GM23338 (cell line): ENCODE measurements at regions not wholly inside any gene's neighbourhood (a gene's known extent, or its start where the extent isn't known, plus 50 kb on each side); places are given as distances from the start of the nearest gene placed in this dataset.

ENCODE experiments used
- ATAC-seq: fragments of 200-7000 bp; cut with Tn5 transposase; 3 replicates; pipeline ENCODE4 v1.9.1; 2020
- DNase-seq: peaks from one replicate; pipeline ENCODE4 v3.0.0-alpha.2; 2015; ENCODE audit warnings: low spot score
- H2AFZ ChIP-seq: fragments of 200-600 bp; sonication (generic); 2 replicates; pipeline ENCODE4 v1.8.0; 2016; ENCODE audit warnings: antibody characterized with exemption, mild to moderate bottlenecking, moderate library complexity
- H3F3A ChIP-seq: fragments of 200-600 bp; sonication (generic); replicated peaks from 2 replicates; pipeline ENCODE4 v1.8.0; 2017; ENCODE audit warnings: antibody characterized with exemption, mixed run types, low read depth
- H3K27ac ChIP-seq: fragments of 200-600 bp; sonication (generic); 2 replicates; pipeline ENCODE4 v1.6.1; 2016; ENCODE audit warnings: low read depth
- H3K27me3 ChIP-seq: fragments of 200-600 bp; sonication (generic); 2 replicates; pipeline ENCODE4 v1.8.0; 2016; ENCODE audit warnings: mild to moderate bottlenecking, mixed run types, moderate library complexity; ENCODE audit not compliant: insufficient read depth
- H3K36me3 ChIP-seq: fragments of 200-600 bp; sonication (generic); 2 replicates; pipeline ENCODE4 v1.8.0; 2016; ENCODE audit warnings: mild to moderate bottlenecking; ENCODE audit not compliant: insufficient read depth
- H3K4me1 ChIP-seq: fragments of 200-600 bp; sonication (generic); 2 replicates; pipeline ENCODE4 v1.8.0; 2016; ENCODE audit warnings: mild to moderate bottlenecking, moderate library complexity; ENCODE audit not compliant: insufficient read depth
- H3K4me2 ChIP-seq: fragments of 200-600 bp; sonication (generic); 2 replicates; pipeline ENCODE4 v1.7.1; 2017; ENCODE audit warnings: mixed run types
- H3K4me3 ChIP-seq: fragments of 200-600 bp; sonication (generic); 2 replicates; pipeline ENCODE4 v1.6.1; 2016; ENCODE audit warnings: mixed run types
- H3K79me2 ChIP-seq: fragments of 200-600 bp; sonication (generic); replicated peaks from 2 replicates; pipeline ENCODE4 v1.8.0; 2017; ENCODE audit warnings: mild to moderate bottlenecking; ENCODE audit not compliant: insufficient read depth
- H3K9me2 ChIP-seq: fragments of 200-600 bp; sonication (generic); 2 replicates; pipeline ENCODE4 v1.8.0; 2017; ENCODE audit not compliant: insufficient read depth
- H4K20me1 ChIP-seq: fragments of 200-600 bp; sonication (generic); replicated peaks from 2 replicates; pipeline ENCODE4 v1.8.0; 2017; ENCODE audit warnings: mild to moderate bottlenecking; ENCODE audit not compliant: insufficient read depth
- H3K27ac Mint-ChIP-seq: 2 replicates; pipeline ENCODE4 v1.8.0; 2020; ENCODE audit warnings: inconsistent platforms, mild to moderate bottlenecking, moderate library complexity, mixed read lengths
- H3K27me3 Mint-ChIP-seq: 3 replicates; pipeline ENCODE4 v1.8.0; 2022; ENCODE audit warnings: low read depth, mild to moderate bottlenecking, moderate library complexity, mixed read lengths, inconsistent platforms; ENCODE audit not compliant: insufficient read depth, poor library complexity
- H3K36me3 Mint-ChIP-seq: 3 replicates; pipeline ENCODE4 v1.8.0; 2021; ENCODE audit warnings: low read depth, mild to moderate bottlenecking, inconsistent platforms, moderate library complexity, mixed read lengths
- H3K4me1 Mint-ChIP-seq: 3 replicates; pipeline ENCODE4 v1.8.0; 2020; ENCODE audit warnings: mild to moderate bottlenecking, inconsistent platforms, mixed read lengths
- H3K4me3 Mint-ChIP-seq: 3 replicates; pipeline ENCODE4 v1.8.0; 2021; ENCODE audit warnings: moderate library complexity, mild to moderate bottlenecking, inconsistent platforms, mixed read lengths
- H3K9me3 Mint-ChIP-seq: 3 replicates; pipeline ENCODE4 v1.8.0; 2020; ENCODE audit warnings: moderate library complexity, mild to moderate bottlenecking, inconsistent platforms, mixed read lengths
- CREB1 ChIP-seq: fragments of 250-450 bp; sonication (Bioruptor Pico); IDR thresholded peaks from 2 replicates; pipeline ENCODE4 v1.5.0; 2020; ENCODE audit warnings: low read depth, mild to moderate bottlenecking, moderate library complexity
- EZH2 ChIP-seq: fragments of 200-600 bp; sonication (generic); IDR thresholded peaks from one replicate; pipeline ENCODE4 v1.8.0; 2017; ENCODE audit warnings: antibody characterized with exemption, mild to moderate bottlenecking, low read depth; ENCODE audit not compliant: unreplicated experiment
- EZH2phosphoT487 ChIP-seq: fragments of 200-600 bp; sonication (generic); IDR thresholded peaks from one replicate; pipeline ENCODE4 v1.8.1; 2018; ENCODE audit warnings: antibody characterized with exemption; ENCODE audit not compliant: unreplicated experiment
- JUNB ChIP-seq: IDR thresholded peaks from one replicate; pipeline ENCODE4 v1.6.1; 2016; ENCODE audit warnings: antibody characterized with exemption; ENCODE audit not compliant: unreplicated experiment
- NANOG ChIP-seq: IDR thresholded peaks from 2 replicates; pipeline ENCODE4 v1.6.1; 2016; ENCODE audit warnings: antibody characterized with exemption, borderline replicate concordance
- POLR2AphosphoS5 ChIP-seq: IDR thresholded peaks from 2 replicates; pipeline ENCODE4 v1.6.1; 2016; ENCODE audit warnings: antibody characterized with exemption, low read depth
- STAT1 ChIP-seq: IDR thresholded peaks from one replicate; pipeline ENCODE4 v1.6.1; 2016; ENCODE audit warnings: antibody characterized with exemption; ENCODE audit not compliant: unreplicated experiment
- ZNF114 ChIP-seq: fragments of 250-450 bp; sonication (Bioruptor Pico); IDR thresholded peaks from 2 replicates; pipeline ENCODE4 v1.5.0; 2020; ENCODE audit warnings: mild to moderate bottlenecking, moderate library complexity
- ZNF331 ChIP-seq: fragments of 250-450 bp; sonication (Bioruptor Pico); IDR thresholded peaks from 2 replicates; pipeline ENCODE4 v1.5.0; 2020; ENCODE audit warnings: low read depth, mild to moderate bottlenecking, moderate library complexity
- TF ChIP-seq, protein P1 (sequence below): IDR thresholded peaks from one replicate; pipeline ENCODE4 v1.6.1; 2018; ENCODE audit warnings: antibody characterized with exemption; ENCODE audit not compliant: unreplicated experiment
- TF ChIP-seq, protein P2 (sequence below): IDR thresholded peaks from 2 replicates; pipeline ENCODE4 v1.6.1; 2016; ENCODE audit warnings: antibody characterized with exemption
- TF ChIP-seq, protein P3 (sequence below), 2 experiments: fragments of 200-600 bp in 1 of 2; sonication (generic) in 1 of 2; conservative IDR thresholded peaks; 2 replicates each; pipeline versions ENCODE4 v1.5.1 to v1.6.1; 2016 to 2017; ENCODE audit warnings: antibody characterized with exemption in 2 of 2, low read depth in 2 of 2, mild to moderate bottlenecking in 2 of 2, moderate library complexity in 1 of 2
- TF ChIP-seq, protein P4 (sequence below): fragments of 250-450 bp; sonication (Bioruptor Pico); IDR thresholded peaks from 2 replicates; pipeline ENCODE4 v1.5.0; 2020; ENCODE audit warnings: mild to moderate bottlenecking, moderate library complexity

DNA sequence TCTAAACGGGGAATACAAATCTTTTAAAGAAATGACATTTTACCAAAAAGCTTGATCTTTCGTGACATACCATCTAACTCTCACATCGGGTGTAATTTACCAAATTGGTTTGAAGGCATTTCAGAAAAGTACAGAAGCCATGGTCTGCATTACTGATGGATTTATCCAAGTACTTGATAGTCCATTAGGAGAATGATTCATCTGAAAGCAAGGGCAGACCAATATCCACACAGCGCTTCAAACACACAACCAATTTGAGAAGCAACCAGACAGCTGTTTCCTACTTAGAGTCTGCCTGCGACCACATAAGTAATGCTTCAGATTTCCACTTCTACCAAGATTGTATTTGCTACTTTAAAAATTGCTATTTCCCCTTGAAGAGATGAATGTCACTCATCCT, 697.6 kb upstream of the ALCAM start:
- Histone ChIP-seq H3K9me2 (no peaks in the 10 kb centered on the region; the same call in 1 of the 2 replicates), H3K4me2 (no peak overlapping the region), H3K79me2 (no peaks in the 10 kb centered on the region), H2AFZ (no peak overlapping the region), H3F3A (no peaks in the 10 kb centered on the region), H3K27ac (no peak overlapping the region), H3K4me3 (no peak overlapping the region), H3K36me3 (no peaks in the 10 kb centered on the region), H3K27me3 (no peaks in the 10 kb centered on the region), H3K4me1 (no peaks in the 10 kb centered on the region), H4K20me1 (no peaks in the 10 kb centered on the region)
- Mint-ChIP-seq H3K27ac (no peak overlapping the region), H3K4me1 (no peaks in the 10 kb centered on the region), H3K9me3 (peaks cover 11% of the 10 kb centered on the region; the same call in 2 of the 3 replicates), H3K4me3 (no peak overlapping the region), H3K36me3 (peaks cover 4% of the 10 kb centered on the region; the same call in 1 of the 3 replicates), H3K27me3 (peaks cover 1% of the 10 kb centered on the region)
- ATAC-seq = no peak
- TF ChIP-seq, protein P1, sequence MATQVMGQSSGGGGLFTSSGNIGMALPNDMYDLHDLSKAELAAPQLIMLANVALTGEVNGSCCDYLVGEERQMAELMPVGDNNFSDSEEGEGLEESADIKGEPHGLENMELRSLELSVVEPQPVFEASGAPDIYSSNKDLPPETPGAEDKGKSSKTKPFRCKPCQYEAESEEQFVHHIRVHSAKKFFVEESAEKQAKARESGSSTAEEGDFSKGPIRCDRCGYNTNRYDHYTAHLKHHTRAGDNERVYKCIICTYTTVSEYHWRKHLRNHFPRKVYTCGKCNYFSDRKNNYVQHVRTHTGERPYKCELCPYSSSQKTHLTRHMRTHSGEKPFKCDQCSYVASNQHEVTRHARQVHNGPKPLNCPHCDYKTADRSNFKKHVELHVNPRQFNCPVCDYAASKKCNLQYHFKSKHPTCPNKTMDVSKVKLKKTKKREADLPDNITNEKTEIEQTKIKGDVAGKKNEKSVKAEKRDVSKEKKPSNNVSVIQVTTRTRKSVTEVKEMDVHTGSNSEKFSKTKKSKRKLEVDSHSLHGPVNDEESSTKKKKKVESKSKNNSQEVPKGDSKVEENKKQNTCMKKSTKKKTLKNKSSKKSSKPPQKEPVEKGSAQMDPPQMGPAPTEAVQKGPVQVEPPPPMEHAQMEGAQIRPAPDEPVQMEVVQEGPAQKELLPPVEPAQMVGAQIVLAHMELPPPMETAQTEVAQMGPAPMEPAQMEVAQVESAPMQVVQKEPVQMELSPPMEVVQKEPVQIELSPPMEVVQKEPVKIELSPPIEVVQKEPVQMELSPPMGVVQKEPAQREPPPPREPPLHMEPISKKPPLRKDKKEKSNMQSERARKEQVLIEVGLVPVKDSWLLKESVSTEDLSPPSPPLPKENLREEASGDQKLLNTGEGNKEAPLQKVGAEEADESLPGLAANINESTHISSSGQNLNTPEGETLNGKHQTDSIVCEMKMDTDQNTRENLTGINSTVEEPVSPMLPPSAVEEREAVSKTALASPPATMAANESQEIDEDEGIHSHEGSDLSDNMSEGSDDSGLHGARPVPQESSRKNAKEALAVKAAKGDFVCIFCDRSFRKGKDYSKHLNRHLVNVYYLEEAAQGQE = no peak
- TF ChIP-seq EZH2 (no peak), EZH2phosphoT487 (no peak), NANOG (no peak), ZNF114 (CRISPR knock-in tag) (no peak), POLR2AphosphoS5 (no peak), ZNF331 (no peak), CREB1 (no peak), JUNB (no peak), STAT1 (no peak)
- TF ChIP-seq, protein P2, sequence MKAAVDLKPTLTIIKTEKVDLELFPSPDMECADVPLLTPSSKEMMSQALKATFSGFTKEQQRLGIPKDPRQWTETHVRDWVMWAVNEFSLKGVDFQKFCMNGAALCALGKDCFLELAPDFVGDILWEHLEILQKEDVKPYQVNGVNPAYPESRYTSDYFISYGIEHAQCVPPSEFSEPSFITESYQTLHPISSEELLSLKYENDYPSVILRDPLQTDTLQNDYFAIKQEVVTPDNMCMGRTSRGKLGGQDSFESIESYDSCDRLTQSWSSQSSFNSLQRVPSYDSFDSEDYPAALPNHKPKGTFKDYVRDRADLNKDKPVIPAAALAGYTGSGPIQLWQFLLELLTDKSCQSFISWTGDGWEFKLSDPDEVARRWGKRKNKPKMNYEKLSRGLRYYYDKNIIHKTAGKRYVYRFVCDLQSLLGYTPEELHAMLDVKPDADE = no peak
- TF ChIP-seq, protein P3, sequence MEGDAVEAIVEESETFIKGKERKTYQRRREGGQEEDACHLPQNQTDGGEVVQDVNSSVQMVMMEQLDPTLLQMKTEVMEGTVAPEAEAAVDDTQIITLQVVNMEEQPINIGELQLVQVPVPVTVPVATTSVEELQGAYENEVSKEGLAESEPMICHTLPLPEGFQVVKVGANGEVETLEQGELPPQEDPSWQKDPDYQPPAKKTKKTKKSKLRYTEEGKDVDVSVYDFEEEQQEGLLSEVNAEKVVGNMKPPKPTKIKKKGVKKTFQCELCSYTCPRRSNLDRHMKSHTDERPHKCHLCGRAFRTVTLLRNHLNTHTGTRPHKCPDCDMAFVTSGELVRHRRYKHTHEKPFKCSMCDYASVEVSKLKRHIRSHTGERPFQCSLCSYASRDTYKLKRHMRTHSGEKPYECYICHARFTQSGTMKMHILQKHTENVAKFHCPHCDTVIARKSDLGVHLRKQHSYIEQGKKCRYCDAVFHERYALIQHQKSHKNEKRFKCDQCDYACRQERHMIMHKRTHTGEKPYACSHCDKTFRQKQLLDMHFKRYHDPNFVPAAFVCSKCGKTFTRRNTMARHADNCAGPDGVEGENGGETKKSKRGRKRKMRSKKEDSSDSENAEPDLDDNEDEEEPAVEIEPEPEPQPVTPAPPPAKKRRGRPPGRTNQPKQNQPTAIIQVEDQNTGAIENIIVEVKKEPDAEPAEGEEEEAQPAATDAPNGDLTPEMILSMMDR (conservative IDR thresholded peaks at IDR 0.05; ENCODE audit: low read depth in 2 of 2) = no peak
- TF ChIP-seq, protein P4, sequence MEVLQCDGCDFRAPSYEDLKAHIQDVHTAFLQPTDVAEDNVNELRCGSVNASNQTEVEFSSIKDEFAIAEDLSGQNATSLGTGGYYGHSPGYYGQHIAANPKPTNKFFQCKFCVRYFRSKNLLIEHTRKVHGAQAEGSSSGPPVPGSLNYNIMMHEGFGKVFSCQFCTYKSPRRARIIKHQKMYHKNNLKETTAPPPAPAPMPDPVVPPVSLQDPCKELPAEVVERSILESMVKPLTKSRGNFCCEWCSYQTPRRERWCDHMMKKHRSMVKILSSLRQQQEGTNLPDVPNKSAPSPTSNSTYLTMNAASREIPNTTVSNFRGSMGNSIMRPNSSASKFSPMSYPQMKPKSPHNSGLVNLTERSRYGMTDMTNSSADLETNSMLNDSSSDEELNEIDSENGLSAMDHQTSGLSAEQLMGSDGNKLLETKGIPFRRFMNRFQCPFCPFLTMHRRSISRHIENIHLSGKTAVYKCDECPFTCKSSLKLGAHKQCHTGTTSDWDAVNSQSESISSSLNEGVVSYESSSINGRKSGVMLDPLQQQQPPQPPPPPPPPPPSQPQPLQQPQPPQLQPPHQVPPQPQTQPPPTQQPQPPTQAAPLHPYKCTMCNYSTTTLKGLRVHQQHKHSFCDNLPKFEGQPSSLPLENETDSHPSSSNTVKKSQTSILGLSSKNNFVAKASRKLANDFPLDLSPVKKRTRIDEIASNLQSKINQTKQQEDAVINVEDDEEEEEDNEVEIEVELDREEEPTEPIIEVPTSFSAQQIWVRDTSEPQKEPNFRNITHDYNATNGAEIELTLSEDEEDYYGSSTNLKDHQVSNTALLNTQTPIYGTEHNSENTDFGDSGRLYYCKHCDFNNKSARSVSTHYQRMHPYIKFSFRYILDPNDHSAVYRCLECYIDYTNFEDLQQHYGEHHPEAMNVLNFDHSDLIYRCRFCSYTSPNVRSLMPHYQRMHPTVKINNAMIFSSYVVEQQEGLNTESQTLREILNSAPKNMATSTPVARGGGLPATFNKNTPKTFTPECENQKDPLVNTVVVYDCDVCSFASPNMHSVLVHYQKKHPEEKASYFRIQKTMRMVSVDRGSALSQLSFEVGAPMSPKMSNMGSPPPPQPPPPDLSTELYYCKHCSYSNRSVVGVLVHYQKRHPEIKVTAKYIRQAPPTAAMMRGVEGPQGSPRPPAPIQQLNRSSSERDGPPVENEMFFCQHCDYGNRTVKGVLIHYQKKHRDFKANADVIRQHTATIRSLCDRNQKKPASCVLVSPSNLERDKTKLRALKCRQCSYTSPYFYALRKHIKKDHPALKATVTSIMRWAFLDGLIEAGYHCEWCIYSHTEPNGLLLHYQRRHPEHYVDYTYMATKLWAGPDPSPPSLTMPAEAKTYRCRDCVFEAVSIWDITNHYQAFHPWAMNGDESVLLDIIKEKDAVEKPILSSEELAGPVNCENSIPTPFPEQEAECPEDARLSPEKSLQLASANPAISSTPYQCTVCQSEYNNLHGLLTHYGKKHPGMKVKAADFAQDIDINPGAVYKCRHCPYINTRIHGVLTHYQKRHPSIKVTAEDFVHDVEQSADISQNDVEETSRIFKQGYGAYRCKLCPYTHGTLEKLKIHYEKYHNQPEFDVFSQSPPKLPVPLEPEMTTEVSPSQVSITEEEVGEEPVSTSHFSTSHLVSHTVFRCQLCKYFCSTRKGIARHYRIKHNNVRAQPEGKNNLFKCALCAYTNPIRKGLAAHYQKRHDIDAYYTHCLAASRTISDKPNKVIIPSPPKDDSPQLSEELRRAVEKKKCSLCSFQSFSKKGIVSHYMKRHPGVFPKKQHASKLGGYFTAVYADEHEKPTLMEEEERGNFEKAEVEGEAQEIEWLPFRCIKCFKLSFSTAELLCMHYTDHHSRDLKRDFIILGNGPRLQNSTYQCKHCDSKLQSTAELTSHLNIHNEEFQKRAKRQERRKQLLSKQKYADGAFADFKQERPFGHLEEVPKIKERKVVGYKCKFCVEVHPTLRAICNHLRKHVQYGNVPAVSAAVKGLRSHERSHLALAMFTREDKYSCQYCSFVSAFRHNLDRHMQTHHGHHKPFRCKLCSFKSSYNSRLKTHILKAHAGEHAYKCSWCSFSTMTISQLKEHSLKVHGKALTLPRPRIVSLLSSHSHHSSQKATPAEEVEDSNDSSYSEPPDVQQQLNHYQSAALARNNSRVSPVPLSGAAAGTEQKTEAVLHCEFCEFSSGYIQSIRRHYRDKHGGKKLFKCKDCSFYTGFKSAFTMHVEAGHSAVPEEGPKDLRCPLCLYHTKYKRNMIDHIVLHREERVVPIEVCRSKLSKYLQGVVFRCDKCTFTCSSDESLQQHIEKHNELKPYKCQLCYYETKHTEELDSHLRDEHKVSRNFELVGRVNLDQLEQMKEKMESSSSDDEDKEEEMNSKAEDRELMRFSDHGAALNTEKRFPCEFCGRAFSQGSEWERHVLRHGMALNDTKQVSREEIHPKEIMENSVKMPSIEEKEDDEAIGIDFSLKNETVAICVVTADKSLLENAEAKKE (CRISPR knock-in tag) = no peak
- no peak for DNase-seq
